H1 (cell line): ENCODE measurements at regions not wholly inside any gene's neighbourhood (a gene's known extent, or its start where the extent isn't known, plus 50 kb on each side); places are given as distances from the start of the nearest gene placed in this dataset.

Source experiments
- BRCA1 ChIP-seq: IDR thresholded peaks from 2 replicates; pipeline ENCODE4 v1.6.1; 2012; ENCODE audit warnings: low read depth, low read length, improper control_type of control experiment
- CHD2 ChIP-seq: IDR thresholded peaks from 2 replicates; pipeline ENCODE4 v1.6.1; 2012; ENCODE audit warnings: low read length, improper control_type of control experiment
- CTCF ChIP-seq, 3 experiments: IDR thresholded peaks; 1 replicate in 2 of 3; 2 replicates in 1 of 3; pipeline versions ENCODE4 v1.5.1 to v1.6.1; 2011; ENCODE audit warnings: low read length in 3 of 3, mild to moderate bottlenecking in 3 of 3, inconsistent platforms in 2 of 3, low read depth in 1 of 3, moderate library complexity in 1 of 3; ENCODE audit not compliant: insufficient read depth in 1 of 3; ENCODE audit errors: control extremely low read depth in 1 of 3
- EGR1 ChIP-seq: IDR thresholded peaks from 2 replicates; pipeline ENCODE4 v1.6.1; 2011; ENCODE audit warnings: low read depth, low read length, borderline replicate concordance
- EP300 ChIP-seq, 2 experiments: IDR thresholded peaks; 1 replicate in 1 of 2; 2 replicates in 1 of 2; pipeline ENCODE4 v1.6.1; 2011 to 2012; ENCODE audit warnings: low read depth in 2 of 2, low read length in 2 of 2, mild to moderate bottlenecking in 2 of 2, borderline replicate concordance in 1 of 2, inconsistent platforms in 1 of 2, moderate library complexity in 1 of 2
- EZH2 ChIP-seq: fragments of 200-600 bp; sonication (generic); IDR thresholded peaks from 2 replicates; pipeline ENCODE4 v1.7.1; 2012; ENCODE audit warnings: low read depth, mild to moderate bottlenecking, moderate library complexity, low read length, inconsistent platforms; ENCODE audit not compliant: severe bottlenecking
- JUND ChIP-seq: IDR thresholded peaks from 2 replicates; pipeline ENCODE4 v1.6.1; 2011; ENCODE audit warnings: mild to moderate bottlenecking, improper control_type of control experiment, low read length
- KDM4A ChIP-seq: IDR thresholded peaks from one replicate; pipeline ENCODE4 v1.7.1; 2012; ENCODE audit warnings: low read depth, mild to moderate bottlenecking, moderate library complexity, low read length, inconsistent platforms; ENCODE audit not compliant: severe bottlenecking
- PHF8 ChIP-seq: fragments of 200-600 bp; sonication (generic); conservative IDR thresholded peaks from 2 replicates; pipeline ENCODE4 v1.7.1; 2012; ENCODE audit warnings: low read depth, mild to moderate bottlenecking, inconsistent platforms, low read length, moderate library complexity

- TF ChIP-seq JUND (no peak), CTCF (IDR thresholded peaks at IDR 0.05; ENCODE audit: control extremely low read depth in 1 of 3, insufficient read depth in 1 of 3, low read depth in 1 of 3, low read length in 3 of 3) (no peak), CHD2 (no peak), PHF8 (no peak), EGR1 (no peak), KDM4A (no peak), EP300 (IDR thresholded peaks at IDR 0.05; ENCODE audit: borderline replicate concordance in 1 of 2, low read depth in 2 of 2, low read length in 2 of 2) (no peak), BRCA1 (no peak), EZH2 (no peak)
Measured at GRCh38 chr9:115598751-115599150, 480.8 kb upstream of the TNC start.
